NCI-H2171 (cell line): ENCODE measurements at regions not wholly inside any gene's neighbourhood (a gene's known extent, or its start where the extent isn't known, plus 50 kb on each side); places are given as distances from the start of the nearest gene placed in this dataset.
"Not testable (repeated sequence)": the region's sequence is repeated elsewhere in the genome, so short reads cannot be mapped to it uniquely, and the experiment has no call there.

ENCODE experiments used
- DNase-seq: peaks from one replicate; lab custom pipeline; 2025; lab: John Stamatoyannopoulos, UW

GRCh38 chr14:101616202-101616601, 54.9 kb downstream of the DIO3 start:
- DNase-seq, result no peak

GRCh38 chr14:101619484-101619883, 58.2 kb downstream of the DIO3 start:
- DNase-seq, result no peak

GRCh38 chr14:101620031-101620788, 58.9 kb downstream of the DIO3 start:
- no peak for DNase-seq

GRCh38 chr14:101620821-101621785, 59.8 kb downstream of the DIO3 start:
- DNase-seq, result no peak

GRCh38 chr14:101622251-101623076, 61.2 kb downstream of the DIO3 start:
- DNase-seq, result no peak

- DNase-seq, result no peak
Measured at GRCh38 chr14:101623077-101623372, 61.7 kb downstream of the DIO3 start.

- no peak for DNase-seq
Measured at GRCh38 chr14:101623685-101624444, 62.6 kb downstream of the DIO3 start.

- no peak for DNase-seq
Measured at GRCh38 chr14:101624536-101624935, 63.2 kb downstream of the DIO3 start.

GRCh38 chr14:101625336-101626097, 64.2 kb downstream of the DIO3 start:
- DNase-seq, result no peak

GRCh38 chr14:101626331-101626730, 65.0 kb downstream of the DIO3 start:
- DNase-seq, result no peak

GRCh38 chr14:101627915-101628262, 66.6 kb downstream of the DIO3 start:
- no peak for DNase-seq

- DNase-seq, result peak; percentile 80
Measured at GRCh38 chr14:101628471-101628966, 67.2 kb downstream of the DIO3 start.

- no peak for DNase-seq
Measured at GRCh38 chr14:101628975-101629374, 67.7 kb downstream of the DIO3 start.

- no peak for DNase-seq
Measured at GRCh38 chr14:101630056-101630965, 69.0 kb downstream of the DIO3 start.

- no peak for DNase-seq
Measured at GRCh38 chr14:101631199-101631598, 69.9 kb downstream of the DIO3 start.

- DNase-seq, result not testable (repeated sequence)
Measured at GRCh38 chr14:101631970-101632369, 70.7 kb downstream of the DIO3 start.

- DNase-seq, result no peak
Measured at GRCh38 chr14:101632520-101632919, 71.2 kb downstream of the DIO3 start.

- DNase-seq, result no peak
Measured at GRCh38 chr14:101633276-101633675, 72.0 kb downstream of the DIO3 start.

GRCh38 chr14:101634202-101634849, 73.0 kb downstream of the DIO3 start:
- DNase-seq, result no peak
